GM18907 (cell line): ENCODE measurements at regions not wholly inside any gene's neighbourhood (a gene's known extent, or its start where the extent isn't known, plus 50 kb on each side); places are given as distances from the start of the nearest gene placed in this dataset.

Experiments used
- ATAC-seq: cut with Tn5 transposase; IDR thresholded peaks from one replicate; pipeline ENCODE4 v1.9.1; 2021; ENCODE audit warnings: mild to moderate bottlenecking, moderate library complexity; ENCODE audit not compliant: unreplicated experiment

DNA sequence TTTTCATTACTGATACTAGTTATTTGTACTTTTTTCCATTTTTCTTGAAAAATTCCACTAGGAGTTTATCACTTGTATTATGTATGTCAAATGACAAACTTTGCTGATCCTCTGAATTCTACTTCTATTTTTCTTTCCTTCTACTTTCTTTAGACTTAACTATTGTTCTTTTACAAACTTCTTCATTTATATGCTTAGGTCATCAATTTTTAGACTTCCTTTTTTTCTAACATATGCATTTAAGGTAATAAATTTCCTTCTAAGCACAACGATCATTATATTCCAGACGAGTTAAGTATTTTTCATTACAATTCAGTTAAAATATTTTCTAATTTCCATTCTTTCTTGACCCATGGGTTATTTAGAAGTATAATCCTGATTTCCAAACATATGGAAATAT lies 240.8 kb downstream of the NHLRC3 start:
- no peak for ATAC-seq

DNA sequence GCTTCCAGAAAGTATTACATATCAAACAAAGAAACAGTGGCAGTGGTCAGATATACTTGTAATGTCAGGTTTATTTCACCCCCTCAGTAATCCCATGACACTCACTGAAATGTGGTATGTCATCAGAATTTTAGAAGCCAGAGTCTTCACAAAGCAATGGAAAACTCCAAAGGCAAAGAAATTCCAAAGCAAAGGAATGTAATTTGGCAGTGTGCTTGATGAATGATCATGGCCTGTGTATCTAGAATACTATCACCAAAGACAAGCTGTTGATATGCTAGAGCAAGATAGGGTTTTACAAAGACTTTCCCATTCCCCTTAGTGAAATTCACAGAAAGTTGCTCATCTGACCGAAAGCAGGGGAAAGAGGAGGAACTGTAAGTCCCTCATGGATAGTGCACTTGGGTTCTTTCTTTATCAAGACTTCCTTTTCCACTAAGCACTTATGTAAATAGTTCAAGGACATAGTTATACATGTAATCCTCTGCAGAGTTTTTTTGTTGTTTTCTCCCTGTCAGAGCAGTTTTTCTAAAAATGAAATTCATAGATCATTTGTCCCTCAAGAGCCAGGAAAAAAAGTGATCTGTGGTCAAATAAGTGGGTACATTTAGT lies 243.4 kb downstream of the NHLRC3 start:
- ATAC-seq = no peak

DNA sequence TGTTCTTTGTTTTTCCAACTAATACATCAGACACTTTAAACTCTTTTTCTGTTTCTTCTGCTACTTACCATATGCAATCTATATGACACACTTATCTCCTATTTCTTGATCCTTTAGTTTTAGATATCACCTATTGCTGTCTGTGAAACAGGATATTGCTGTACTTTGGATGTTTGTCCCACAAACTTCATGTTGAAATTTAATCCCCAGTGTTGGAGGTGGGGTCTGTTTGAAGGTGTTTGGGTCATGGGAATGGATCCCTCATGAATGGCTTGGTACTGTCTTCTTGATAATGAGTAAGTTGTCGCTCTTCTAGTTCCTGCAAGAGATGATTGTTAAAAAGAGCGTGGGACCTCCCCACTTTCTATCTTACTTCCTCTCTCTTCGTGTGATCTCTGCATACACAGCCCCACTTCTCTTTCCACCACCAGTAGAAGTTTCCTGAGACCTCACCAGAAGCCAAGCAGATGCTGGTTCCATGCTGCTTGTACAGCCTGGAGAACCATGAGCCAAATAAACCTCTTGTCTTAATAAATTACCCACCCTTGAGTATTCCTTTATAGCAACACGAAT lies 244.2 kb downstream of the NHLRC3 start:
- peak; percentile 98 for ATAC-seq

DNA sequence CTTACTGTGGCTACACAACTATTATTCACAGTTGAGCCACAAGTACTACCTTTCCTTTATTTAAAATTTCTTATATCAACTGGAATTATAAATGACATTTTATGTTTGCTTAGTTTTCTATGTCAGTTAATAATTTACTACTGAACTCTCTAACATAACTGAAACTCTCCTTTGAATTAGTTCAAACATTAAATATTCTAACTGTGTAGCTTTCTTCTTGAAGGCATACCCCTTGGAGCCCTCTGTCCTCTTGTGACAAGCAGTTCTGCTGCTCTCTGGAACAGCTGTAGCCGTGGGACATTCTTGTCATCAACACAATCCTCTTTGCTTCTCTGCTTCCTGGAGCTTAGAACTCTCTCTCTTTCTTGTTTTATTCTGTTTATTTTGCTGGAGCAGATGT lies 244.8 kb downstream of the NHLRC3 start:
- ATAC-seq = peak; percentile 56

DNA sequence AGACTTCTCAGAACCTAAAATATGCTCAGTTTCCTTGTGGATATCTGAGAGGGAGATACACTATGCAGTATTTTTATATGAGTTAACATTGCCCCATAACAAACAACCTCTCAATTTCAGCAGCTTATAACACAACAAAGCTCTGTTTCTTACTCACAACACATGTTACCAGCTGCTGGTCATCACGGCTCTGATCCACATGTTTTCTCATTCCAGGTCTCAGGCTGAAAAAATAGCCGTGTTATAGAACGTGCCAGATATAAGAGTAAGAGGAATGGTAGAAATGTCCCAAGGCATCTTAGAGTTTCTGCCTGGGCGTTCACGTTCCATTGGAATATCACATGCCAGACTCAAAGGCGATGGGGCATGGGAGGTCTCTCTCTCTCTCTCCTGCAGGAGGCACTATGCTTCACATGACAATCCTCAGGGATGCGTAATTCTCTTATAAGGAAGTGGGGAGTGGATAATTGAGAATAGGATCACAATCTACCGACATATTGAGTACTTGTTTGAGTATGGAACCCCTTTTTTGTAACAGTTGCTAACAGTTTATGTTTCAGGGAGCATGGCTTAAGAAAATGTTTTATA lies 246.6 kb downstream of the NHLRC3 start:
- no peak for ATAC-seq
